ENCODE measurements at regions not wholly inside any gene's neighbourhood (a gene's known extent, or its start where the extent isn't known, plus 50 kb on each side); places are given as distances from the start of the nearest gene placed in this dataset.

DNA sequence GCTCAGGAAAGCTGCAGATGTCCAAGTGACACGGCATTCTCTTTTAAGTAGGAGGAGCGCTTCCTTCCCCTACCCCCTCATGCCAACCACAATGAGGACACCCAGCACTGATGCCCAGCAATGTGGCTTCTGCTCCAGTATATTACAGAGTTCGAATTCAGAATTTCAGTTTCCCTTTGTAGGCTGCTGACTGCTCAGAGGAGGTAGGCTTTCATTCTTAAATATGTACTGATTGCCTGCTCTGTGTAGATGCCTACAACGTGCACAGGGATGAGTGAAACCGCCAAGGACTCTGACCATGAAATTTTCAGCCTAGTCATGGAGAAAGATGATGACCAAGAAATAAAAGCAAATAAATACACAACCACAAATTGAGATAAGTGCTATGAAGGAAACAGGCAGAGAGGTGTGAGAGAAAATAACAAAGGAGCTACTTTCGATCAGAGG lies 50.9 kb upstream of the TNFAIP3 start (continued):
- TF ChIP-seq, protein P1, sequence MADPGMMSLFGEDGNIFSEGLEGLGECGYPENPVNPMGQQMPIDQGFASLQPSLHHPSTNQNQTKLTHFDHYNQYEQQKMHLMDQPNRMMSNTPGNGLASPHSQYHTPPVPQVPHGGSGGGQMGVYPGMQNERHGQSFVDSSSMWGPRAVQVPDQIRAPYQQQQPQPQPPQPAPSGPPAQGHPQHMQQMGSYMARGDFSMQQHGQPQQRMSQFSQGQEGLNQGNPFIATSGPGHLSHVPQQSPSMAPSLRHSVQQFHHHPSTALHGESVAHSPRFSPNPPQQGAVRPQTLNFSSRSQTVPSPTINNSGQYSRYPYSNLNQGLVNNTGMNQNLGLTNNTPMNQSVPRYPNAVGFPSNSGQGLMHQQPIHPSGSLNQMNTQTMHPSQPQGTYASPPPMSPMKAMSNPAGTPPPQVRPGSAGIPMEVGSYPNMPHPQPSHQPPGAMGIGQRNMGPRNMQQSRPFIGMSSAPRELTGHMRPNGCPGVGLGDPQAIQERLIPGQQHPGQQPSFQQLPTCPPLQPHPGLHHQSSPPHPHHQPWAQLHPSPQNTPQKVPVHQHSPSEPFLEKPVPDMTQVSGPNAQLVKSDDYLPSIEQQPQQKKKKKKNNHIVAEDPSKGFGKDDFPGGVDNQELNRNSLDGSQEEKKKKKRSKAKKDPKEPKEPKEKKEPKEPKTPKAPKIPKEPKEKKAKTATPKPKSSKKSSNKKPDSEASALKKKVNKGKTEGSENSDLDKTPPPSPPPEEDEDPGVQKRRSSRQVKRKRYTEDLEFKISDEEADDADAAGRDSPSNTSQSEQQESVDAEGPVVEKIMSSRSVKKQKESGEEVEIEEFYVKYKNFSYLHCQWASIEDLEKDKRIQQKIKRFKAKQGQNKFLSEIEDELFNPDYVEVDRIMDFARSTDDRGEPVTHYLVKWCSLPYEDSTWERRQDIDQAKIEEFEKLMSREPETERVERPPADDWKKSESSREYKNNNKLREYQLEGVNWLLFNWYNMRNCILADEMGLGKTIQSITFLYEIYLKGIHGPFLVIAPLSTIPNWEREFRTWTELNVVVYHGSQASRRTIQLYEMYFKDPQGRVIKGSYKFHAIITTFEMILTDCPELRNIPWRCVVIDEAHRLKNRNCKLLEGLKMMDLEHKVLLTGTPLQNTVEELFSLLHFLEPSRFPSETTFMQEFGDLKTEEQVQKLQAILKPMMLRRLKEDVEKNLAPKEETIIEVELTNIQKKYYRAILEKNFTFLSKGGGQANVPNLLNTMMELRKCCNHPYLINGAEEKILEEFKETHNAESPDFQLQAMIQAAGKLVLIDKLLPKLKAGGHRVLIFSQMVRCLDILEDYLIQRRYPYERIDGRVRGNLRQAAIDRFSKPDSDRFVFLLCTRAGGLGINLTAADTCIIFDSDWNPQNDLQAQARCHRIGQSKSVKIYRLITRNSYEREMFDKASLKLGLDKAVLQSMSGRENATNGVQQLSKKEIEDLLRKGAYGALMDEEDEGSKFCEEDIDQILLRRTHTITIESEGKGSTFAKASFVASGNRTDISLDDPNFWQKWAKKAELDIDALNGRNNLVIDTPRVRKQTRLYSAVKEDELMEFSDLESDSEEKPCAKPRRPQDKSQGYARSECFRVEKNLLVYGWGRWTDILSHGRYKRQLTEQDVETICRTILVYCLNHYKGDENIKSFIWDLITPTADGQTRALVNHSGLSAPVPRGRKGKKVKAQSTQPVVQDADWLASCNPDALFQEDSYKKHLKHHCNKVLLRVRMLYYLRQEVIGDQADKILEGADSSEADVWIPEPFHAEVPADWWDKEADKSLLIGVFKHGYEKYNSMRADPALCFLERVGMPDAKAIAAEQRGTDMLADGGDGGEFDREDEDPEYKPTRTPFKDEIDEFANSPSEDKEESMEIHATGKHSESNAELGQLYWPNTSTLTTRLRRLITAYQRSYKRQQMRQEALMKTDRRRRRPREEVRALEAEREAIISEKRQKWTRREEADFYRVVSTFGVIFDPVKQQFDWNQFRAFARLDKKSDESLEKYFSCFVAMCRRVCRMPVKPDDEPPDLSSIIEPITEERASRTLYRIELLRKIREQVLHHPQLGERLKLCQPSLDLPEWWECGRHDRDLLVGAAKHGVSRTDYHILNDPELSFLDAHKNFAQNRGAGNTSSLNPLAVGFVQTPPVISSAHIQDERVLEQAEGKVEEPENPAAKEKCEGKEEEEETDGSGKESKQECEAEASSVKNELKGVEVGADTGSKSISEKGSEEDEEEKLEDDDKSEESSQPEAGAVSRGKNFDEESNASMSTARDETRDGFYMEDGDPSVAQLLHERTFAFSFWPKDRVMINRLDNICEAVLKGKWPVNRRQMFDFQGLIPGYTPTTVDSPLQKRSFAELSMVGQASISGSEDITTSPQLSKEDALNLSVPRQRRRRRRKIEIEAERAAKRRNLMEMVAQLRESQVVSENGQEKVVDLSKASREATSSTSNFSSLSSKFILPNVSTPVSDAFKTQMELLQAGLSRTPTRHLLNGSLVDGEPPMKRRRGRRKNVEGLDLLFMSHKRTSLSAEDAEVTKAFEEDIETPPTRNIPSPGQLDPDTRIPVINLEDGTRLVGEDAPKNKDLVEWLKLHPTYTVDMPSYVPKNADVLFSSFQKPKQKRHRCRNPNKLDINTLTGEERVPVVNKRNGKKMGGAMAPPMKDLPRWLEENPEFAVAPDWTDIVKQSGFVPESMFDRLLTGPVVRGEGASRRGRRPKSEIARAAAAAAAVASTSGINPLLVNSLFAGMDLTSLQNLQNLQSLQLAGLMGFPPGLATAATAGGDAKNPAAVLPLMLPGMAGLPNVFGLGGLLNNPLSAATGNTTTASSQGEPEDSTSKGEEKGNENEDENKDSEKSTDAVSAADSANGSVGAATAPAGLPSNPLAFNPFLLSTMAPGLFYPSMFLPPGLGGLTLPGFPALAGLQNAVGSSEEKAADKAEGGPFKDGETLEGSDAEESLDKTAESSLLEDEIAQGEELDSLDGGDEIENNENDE (IDR thresholded peaks at IDR 0.05; ENCODE audit: insufficient replicate concordance, low read length): no peak
- no peak for TF ChIP-seq BACH1 (IDR thresholded peaks at IDR 0.05; ENCODE audit: low read length)
- no peak for TF ChIP-seq HDAC6 (IDR thresholded peaks at IDR 0.05; ENCODE audit: low read depth, low read length)
- no peak for TF ChIP-seq TCF12 (IDR thresholded peaks at IDR 0.05; ENCODE audit: low read depth, low read length)
- no peak for TF ChIP-seq KDM5A (IDR thresholded peaks at IDR 0.05; ENCODE audit: low read length)
- no peak for TF ChIP-seq CHD2 (IDR thresholded peaks at IDR 0.05; ENCODE audit: low read length)
- TF ChIP-seq GTF2F1 (IDR thresholded peaks at IDR 0.05; ENCODE audit: borderline replicate concordance, low read depth, low read length): no peak
- TF ChIP-seq BCL11A (IDR thresholded peaks at IDR 0.05; ENCODE audit: low read depth in 2 of 2, low read length in 2 of 2): no peak
- no peak for TF ChIP-seq SIRT6 (IDR thresholded peaks at IDR 0.05; ENCODE audit: low read length)
- no peak for TF ChIP-seq GABPA (IDR thresholded peaks at IDR 0.05; ENCODE audit: borderline replicate concordance, insufficient read depth, low read length)
- TF ChIP-seq SP1 (IDR thresholded peaks at IDR 0.05; ENCODE audit: low read depth, low read length): no peak
- no peak for TF ChIP-seq JUND (IDR thresholded peaks at IDR 0.05; ENCODE audit: low read length)
- no peak for TF ChIP-seq TBP (IDR thresholded peaks at IDR 0.05; ENCODE audit: low read depth, low read length)
- no peak for TF ChIP-seq SP4 (IDR thresholded peaks at IDR 0.05; ENCODE audit: low read length)
- TF ChIP-seq POLR2AphosphoS5 (IDR thresholded peaks at IDR 0.05; ENCODE audit: low read depth, low read length): no peak

All from H1 (cell line).